ENCODE measurements at regions not wholly inside any gene's neighbourhood (a gene's known extent, or its start where the extent isn't known, plus 50 kb on each side); places are given as distances from the start of the nearest gene placed in this dataset.

DNA sequence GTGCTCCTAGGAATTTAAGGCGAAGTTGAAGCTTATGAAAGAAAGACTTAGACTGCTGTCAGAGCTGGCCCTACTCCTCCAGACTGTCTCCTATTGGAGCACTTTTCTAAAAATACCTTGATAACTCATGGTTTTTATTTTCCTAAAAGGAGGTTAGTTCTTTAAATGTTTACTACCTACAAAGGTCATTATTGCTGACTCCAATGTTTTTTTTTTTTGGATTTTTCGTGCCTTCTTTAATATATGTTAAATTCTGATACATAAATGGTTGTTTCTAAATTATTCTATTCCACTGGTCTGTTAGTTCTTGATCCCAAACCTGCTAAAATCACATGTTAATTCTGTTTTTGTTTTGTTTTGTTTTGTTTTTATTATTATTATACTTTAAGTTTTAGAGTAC, 227.6 kb upstream of the FTMT start:
- Histone ChIP-seq H3K4me3 (no peak overlapping the region), H3K9me3 (replicated peaks; ENCODE audit: control insufficient read depth, insufficient read depth, low read depth, low read length) (no peaks in the 10 kb centered on the region), H3K36me3 (ENCODE audit: control insufficient read depth, insufficient read depth, low read length) (no peaks in the 10 kb centered on the region), H3K27ac (ENCODE audit: extremely low read depth, low read depth, low read length) (no peak overlapping the region), H2AFZ (ENCODE audit: low read depth, low read length) (no peak overlapping the region), H3K9me1 (ENCODE audit: control insufficient read depth, insufficient read depth, low read length) (no peaks in the 10 kb centered on the region), H3K4me2 (ENCODE audit: insufficient read depth, low read length) (no peak overlapping the region), H3K79me2 (ENCODE audit: control insufficient read depth, insufficient read depth, low read length) (no peaks in the 10 kb centered on the region), H3K4me1 (replicated peaks in 1 of 2; ENCODE audit: control insufficient read depth in 2 of 2, insufficient read depth in 2 of 2, low read length in 2 of 2) (no peaks in the 10 kb centered on the region), H4K20me1 (replicated peaks; ENCODE audit: control insufficient read depth, insufficient read depth, low read length) (no peaks in the 10 kb centered on the region), H3K9ac (ENCODE audit: insufficient read depth in 1 of 2, low read depth in 2 of 2, low read length in 2 of 2) (no peak overlapping the region), H3K27me3 (ENCODE audit: control insufficient read depth in 2 of 2, insufficient read depth in 2 of 2, low read length in 2 of 2) (no peaks in the 10 kb centered on the region)
- TF ChIP-seq MCM3 (IDR thresholded peaks at IDR 0.05) = no peak
- no peak for TF ChIP-seq NFIX (CRISPR knock-in tag; IDR thresholded peaks at IDR 0.05; ENCODE audit: low read depth)
- TF ChIP-seq ZNF316 (IDR thresholded peaks at IDR 0.05) = peak; percentile 79
- TF ChIP-seq, protein P1, sequence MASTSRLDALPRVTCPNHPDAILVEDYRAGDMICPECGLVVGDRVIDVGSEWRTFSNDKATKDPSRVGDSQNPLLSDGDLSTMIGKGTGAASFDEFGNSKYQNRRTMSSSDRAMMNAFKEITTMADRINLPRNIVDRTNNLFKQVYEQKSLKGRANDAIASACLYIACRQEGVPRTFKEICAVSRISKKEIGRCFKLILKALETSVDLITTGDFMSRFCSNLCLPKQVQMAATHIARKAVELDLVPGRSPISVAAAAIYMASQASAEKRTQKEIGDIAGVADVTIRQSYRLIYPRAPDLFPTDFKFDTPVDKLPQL (IDR thresholded peaks at IDR 0.05; ENCODE audit: extremely low read depth, insufficient read length) = no peak
- peak; percentile 46; the same call in 1 of the 2 replicates for TF ChIP-seq C11orf30 (IDR thresholded peaks at IDR 0.05; ENCODE audit: low read depth)
- TF ChIP-seq ZNF589 (CRISPR knock-in tag; IDR thresholded peaks at IDR 0.05; ENCODE audit: low read depth) = no peak
- no peak for TF ChIP-seq CCNT2 (IDR thresholded peaks at IDR 0.05; ENCODE audit: borderline replicate concordance, extremely low read depth, insufficient read length, low read depth, low read length)
- no peak for TF ChIP-seq ZNF133 (CRISPR knock-in tag; IDR thresholded peaks at IDR 0.05)
- TF ChIP-seq ADNP (tag; IDR thresholded peaks at IDR 0.05) = no peak
- no peak for TF ChIP-seq CEBPB (tag; IDR thresholded peaks at IDR 0.05)
- TF ChIP-seq, protein P2, sequence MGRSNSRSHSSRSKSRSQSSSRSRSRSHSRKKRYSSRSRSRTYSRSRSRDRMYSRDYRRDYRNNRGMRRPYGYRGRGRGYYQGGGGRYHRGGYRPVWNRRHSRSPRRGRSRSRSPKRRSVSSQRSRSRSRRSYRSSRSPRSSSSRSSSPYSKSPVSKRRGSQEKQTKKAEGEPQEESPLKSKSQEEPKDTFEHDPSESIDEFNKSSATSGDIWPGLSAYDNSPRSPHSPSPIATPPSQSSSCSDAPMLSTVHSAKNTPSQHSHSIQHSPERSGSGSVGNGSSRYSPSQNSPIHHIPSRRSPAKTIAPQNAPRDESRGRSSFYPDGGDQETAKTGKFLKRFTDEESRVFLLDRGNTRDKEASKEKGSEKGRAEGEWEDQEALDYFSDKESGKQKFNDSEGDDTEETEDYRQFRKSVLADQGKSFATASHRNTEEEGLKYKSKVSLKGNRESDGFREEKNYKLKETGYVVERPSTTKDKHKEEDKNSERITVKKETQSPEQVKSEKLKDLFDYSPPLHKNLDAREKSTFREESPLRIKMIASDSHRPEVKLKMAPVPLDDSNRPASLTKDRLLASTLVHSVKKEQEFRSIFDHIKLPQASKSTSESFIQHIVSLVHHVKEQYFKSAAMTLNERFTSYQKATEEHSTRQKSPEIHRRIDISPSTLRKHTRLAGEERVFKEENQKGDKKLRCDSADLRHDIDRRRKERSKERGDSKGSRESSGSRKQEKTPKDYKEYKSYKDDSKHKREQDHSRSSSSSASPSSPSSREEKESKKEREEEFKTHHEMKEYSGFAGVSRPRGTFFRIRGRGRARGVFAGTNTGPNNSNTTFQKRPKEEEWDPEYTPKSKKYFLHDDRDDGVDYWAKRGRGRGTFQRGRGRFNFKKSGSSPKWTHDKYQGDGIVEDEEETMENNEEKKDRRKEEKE (IDR thresholded peaks at IDR 0.05; ENCODE audit: borderline replicate concordance in 1 of 2, control insufficient read depth in 1 of 2, low read depth in 2 of 2, low read length in 1 of 2) = no peak
- TF ChIP-seq, protein P3, sequence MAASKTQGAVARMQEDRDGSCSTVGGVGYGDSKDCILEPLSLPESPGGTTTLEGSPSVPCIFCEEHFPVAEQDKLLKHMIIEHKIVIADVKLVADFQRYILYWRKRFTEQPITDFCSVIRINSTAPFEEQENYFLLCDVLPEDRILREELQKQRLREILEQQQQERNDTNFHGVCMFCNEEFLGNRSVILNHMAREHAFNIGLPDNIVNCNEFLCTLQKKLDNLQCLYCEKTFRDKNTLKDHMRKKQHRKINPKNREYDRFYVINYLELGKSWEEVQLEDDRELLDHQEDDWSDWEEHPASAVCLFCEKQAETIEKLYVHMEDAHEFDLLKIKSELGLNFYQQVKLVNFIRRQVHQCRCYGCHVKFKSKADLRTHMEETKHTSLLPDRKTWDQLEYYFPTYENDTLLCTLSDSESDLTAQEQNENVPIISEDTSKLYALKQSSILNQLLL (CRISPR knock-in tag; IDR thresholded peaks at IDR 0.05; ENCODE audit: borderline replicate concordance) = no peak
- in situ Hi-C loops (cut with MboI) = no loop called here
- DNase-seq (ENCODE audit: extremely low read depth in 1 of 4, low spot score in 3 of 4) (no peak), ATAC-seq (no peak), FAIRE-seq (no peak)
- WGBS (ENCODE audit: insufficient coverage, low coverage, missing lambda C conversion rate) = 8% methylated on average over 2 of the region's 2 CpGs
- CTCF ChIA-PET (ENCODE audit: low intra/inter-chr PET ratio) = no interaction called here
- BruUV-seq (replicated peaks) = no TSS peak
- intact Hi-C loops (cut with micrococcal nuclease) = no loop called here
- POLR2A ChIA-PET = no interaction called here

Data from K562 (cell line).